Psoas muscle (tissue), 7 donors: ENCODE measurements at regions not wholly inside any gene's neighbourhood (a gene's known extent, or its start where the extent isn't known, plus 50 kb on each side); places are given as distances from the start of the nearest gene placed in this dataset.

Experiments
- ATAC-seq, 4 donors: fragments of 200-7000 bp; cut with Tn5 transposase; one replicate each; pipeline ENCODE4 v1.9.1; 2020; ENCODE audit warnings: moderate library complexity in 3 of 4, mild to moderate bottlenecking in 2 of 4
- DNase-seq, 2 donors: peaks; one replicate each; pipeline ENCODE4 v3.0.0-alpha.2; 2020
- H3K27ac ChIP-seq: fragments of 200-600 bp; one replicate; pipeline ENCODE4 v1.8.0; 2022
- H3K27me3 ChIP-seq, 3 donors: fragments of 200-600 bp in 1 of 3; one replicate each; pipeline versions ENCODE4 v1.6.1 to v1.8.0; 2013 to 2022; ENCODE audit warnings: low read length in 2 of 3, mild to moderate bottlenecking in 2 of 3, moderate library complexity in 1 of 3; ENCODE audit not compliant: insufficient read depth in 3 of 3
- H3K36me3 ChIP-seq, 2 donors: fragments of 200-600 bp in 1 of 2; one replicate each; pipeline versions ENCODE4 v1.6.1 to v1.8.0; 2013 to 2022; ENCODE audit warnings: low read depth in 1 of 2, mild to moderate bottlenecking in 1 of 2, moderate library complexity in 1 of 2; ENCODE audit not compliant: insufficient read depth in 1 of 2
- H3K4me1 ChIP-seq: fragments of 200-600 bp; one replicate; pipeline ENCODE4 v1.8.0; 2022
- H3K4me3 ChIP-seq: fragments of 200-600 bp; one replicate; pipeline ENCODE4 v1.8.0; 2022; ENCODE audit warnings: mild to moderate bottlenecking
- H3K9me3 ChIP-seq: fragments of 200-600 bp; one replicate; pipeline ENCODE4 v1.8.0; 2022
- CTCF ChIP-seq: fragments of 200-600 bp; IDR thresholded peaks from one replicate; pipeline ENCODE4 v1.8.0; 2022; ENCODE audit warnings: antibody characterized with exemption
- WGBS, 3 donors: extraction: QIAGEN DNeasy Blood & Tissue Kit; methylation state at CpG; one replicate each; pipeline versions ENCODE4 v1.1.6 to v1.1.7; 2013; 5-methylcytosine and 5-hydroxymethylcytosine counted together
- intact Hi-C, 2 donors: fragments of 100-400 bp; cut with DNase I; formaldehyde crosslinking; loops; one replicate each; pipeline versions ENCODE4 v1.11.0 to v1.14.2; 2022
- donor health status: healthy with polysubstance abuse.
- donor health status: DM: no; HTN: no; CAD: no; lungs with moderate emphysema.
- donor health status: Bipolar disorder and iron deficiency.
- donor health status: healthy.
- donor health status: DM: yes; HTN: yes; CAD: no.
- donor health status: DM: no; HTN: no; CAD: no.
- donor health status: DM: yes; HTN: yes; CAD: no.

- no peak for ATAC-seq
- Histone ChIP-seq H3K27ac (no peak overlapping the region), H3K36me3 (no peaks in the 10 kb centered on the region), H3K4me1 (no peaks in the 10 kb centered on the region), H3K4me3 (no peak overlapping the region), H3K27me3 (no peaks in the 10 kb centered on the region), H3K9me3 (no peaks in the 10 kb centered on the region)
- no peak for DNase-seq
- intact Hi-C loops: no loop called here
- TF ChIP-seq CTCF: no peak
These were observed 234.6 kb upstream of the BCHE start for GRCh38 chr3:166071831-166072230.

- no peak for TF ChIP-seq CTCF
- Histone ChIP-seq H3K36me3 (no peaks in the 10 kb centered on the region), H3K27ac (no peak overlapping the region), H3K4me3 (no peak overlapping the region), H3K9me3 (no peaks in the 10 kb centered on the region), H3K27me3 (no peaks in the 10 kb centered on the region), H3K4me1 (no peaks in the 10 kb centered on the region)
- DNase-seq (no peak), ATAC-seq (no peak)
- WGBS, 3 donors: 79 to 90% (median 88%) methylated on average over 4 of the region's 4 CpGs
- intact Hi-C loops: no loop called here
These were observed 227.3 kb upstream of the BCHE start for GRCh38 chr3:166064476-166064875.

- H3K4me1 ChIP-seq: no peaks in the 10 kb centered on the region
- H3K9me3 ChIP-seq: no peaks in the 10 kb centered on the region
- H3K27ac ChIP-seq: no peak overlapping the region
- intact Hi-C loops: no loop called here
- 58 to 68% (median 64%) methylated on average over 2 of the region's 2 CpGs for WGBS, 3 donors
- no peak for DNase-seq
- H3K27me3 ChIP-seq: no peaks in the 10 kb centered on the region
- no peaks in the 10 kb centered on the region for H3K36me3 ChIP-seq
- no peak overlapping the region for H3K4me3 ChIP-seq
- no peak for ATAC-seq
- TF ChIP-seq CTCF: no peak
These were observed 223.7 kb upstream of the BCHE start for GRCh38 chr3:166060789-166061479.

- H3K9me3 ChIP-seq: no peaks in the 10 kb centered on the region
- no peaks in the 10 kb centered on the region for H3K36me3 ChIP-seq
- no peak overlapping the region for H3K27ac ChIP-seq
- no peak for ATAC-seq
- WGBS, 3 donors: 66 to 84% (median 74%) methylated on average over 5 of the region's 5 CpGs
- H3K27me3 ChIP-seq: no peaks in the 10 kb centered on the region
- intact Hi-C loops: no loop called here
- TF ChIP-seq CTCF: no peak
- no peak overlapping the region for H3K4me3 ChIP-seq
- H3K4me1 ChIP-seq: no peaks in the 10 kb centered on the region
- no peak for DNase-seq
These were observed 215.2 kb upstream of the BCHE start for GRCh38 chr3:166052440-166052839.

- Histone ChIP-seq H3K4me1 (no peaks in the 10 kb centered on the region), H3K9me3 (no peaks in the 10 kb centered on the region), H3K27me3 (no peaks in the 10 kb centered on the region), H3K27ac (no peak overlapping the region), H3K4me3 (no peak overlapping the region), H3K36me3 (no peaks in the 10 kb centered on the region)
- intact Hi-C loops: no loop called here
- DNase-seq (no peak), ATAC-seq (no peak)
- TF ChIP-seq CTCF: no peak
- WGBS, 3 donors: 47 to 63% (median 49%) methylated on average over 3 of the region's 3 CpGs
These were observed 192.3 kb upstream of the BCHE start for GRCh38 chr3:166029507-166029906.
